Hepatocyte (in vitro differentiated cells): ENCODE measurements at regions not wholly inside any gene's neighbourhood (a gene's known extent, or its start where the extent isn't known, plus 50 kb on each side); places are given as distances from the start of the nearest gene placed in this dataset.
A peak's percentile ranks its signal among the peaks of the same experiment; 100 is the strongest.

Experiments
- DNase-seq: peaks from one replicate; pipeline ENCODE4 v3.0.0-alpha.2; 2016; ENCODE audit warnings: low spot score
- H2AFZ ChIP-seq: fragments of 200-600 bp; sonication (generic); 2 replicates; pipeline ENCODE4 v1.6.0; 2016; ENCODE audit warnings: antibody characterized with exemption, mild to moderate bottlenecking
- H3K27ac ChIP-seq: fragments of 200-600 bp; sonication (generic); 2 replicates; pipeline ENCODE4 v1.5.1; 2016; ENCODE audit warnings: mild to moderate bottlenecking
- H3K27me3 ChIP-seq: fragments of 200-600 bp; sonication (generic); 2 replicates; pipeline ENCODE4 v1.6.1; 2016
- H3K36me3 ChIP-seq: fragments of 200-600 bp; sonication (generic); replicated peaks from 2 replicates; pipeline ENCODE4 v1.5.1; 2016; ENCODE audit warnings: low read depth; ENCODE audit not compliant: insufficient read depth
- H3K4me1 ChIP-seq: fragments of 200-600 bp; sonication (generic); 2 replicates; pipeline ENCODE4 v1.5.1; 2016; ENCODE audit warnings: mild to moderate bottlenecking, moderate library complexity; ENCODE audit not compliant: insufficient read depth
- H3K4me2 ChIP-seq: fragments of 200-600 bp; sonication (generic); 2 replicates; pipeline ENCODE4 v1.6.0; 2016
- H3K4me3 ChIP-seq: fragments of 200-600 bp; sonication (generic); 2 replicates; pipeline ENCODE4 v1.5.1; 2016; ENCODE audit warnings: mild to moderate bottlenecking
- H3K79me2 ChIP-seq: fragments of 200-600 bp; sonication (generic); 2 replicates; pipeline ENCODE4 v1.6.0; 2017; ENCODE audit warnings: mild to moderate bottlenecking
- H3K9me2 ChIP-seq: fragments of 200-600 bp; sonication (generic); replicated peaks from 2 replicates; pipeline ENCODE4 v1.6.0; 2017; ENCODE audit warnings: mild to moderate bottlenecking; ENCODE audit not compliant: insufficient read depth
- H3K9me3 ChIP-seq: fragments of 200-600 bp; sonication (generic); 2 replicates; pipeline ENCODE4 v1.5.1; 2016; ENCODE audit warnings: low read depth, mild to moderate bottlenecking
- H4K20me1 ChIP-seq: fragments of 200-600 bp; sonication (generic); 2 replicates; pipeline ENCODE4 v1.6.0; 2016; ENCODE audit warnings: mild to moderate bottlenecking; ENCODE audit not compliant: insufficient read depth, poor library complexity, severe bottlenecking
- CTCF ChIP-seq: fragments of 200-600 bp; sonication (generic); IDR thresholded peaks from 2 replicates; pipeline ENCODE4 v1.5.1; 2016; ENCODE audit warnings: antibody characterized with exemption, mild to moderate bottlenecking; ENCODE audit not compliant: poor library complexity
- EZH2 ChIP-seq: fragments of 200-600 bp; sonication (generic); IDR thresholded peaks from 2 replicates; pipeline ENCODE4 v1.6.1; 2016; ENCODE audit warnings: antibody characterized with exemption, mild to moderate bottlenecking, borderline replicate concordance
- EZH2phosphoT487 ChIP-seq: fragments of 200-600 bp; sonication (generic); IDR thresholded peaks from one replicate; pipeline ENCODE4 v1.6.1; 2018; ENCODE audit warnings: antibody characterized with exemption, mild to moderate bottlenecking, low read depth, moderate library complexity; ENCODE audit not compliant: unreplicated experiment, severe bottlenecking
- WGBS: methylation state at CpG from one replicate; pipeline ENCODE4 v1.1.6; 2016; ENCODE audit warnings: low lambda C conversion rate; ENCODE audit errors: missing lambda C conversion rate; 5-methylcytosine and 5-hydroxymethylcytosine counted together

- Histone ChIP-seq H3K9me3 (no peaks in the 10 kb centered on the region), H3K4me1 (peaks cover 12% of the 10 kb centered on the region), H3K4me3 (no peak overlapping the region), H3K4me2 (no peak overlapping the region), H3K27ac (peak overlapping the region; percentile 63), H3K36me3 (no peaks in the 10 kb centered on the region), H2AFZ (no peak overlapping the region), H3K27me3 (no peaks in the 10 kb centered on the region), H4K20me1 (no peaks in the 10 kb centered on the region), H3K9me2 (no peaks in the 10 kb centered on the region), H3K79me2 (no peaks in the 10 kb centered on the region)
- WGBS: 92% methylated on average over 10 of the region's 10 CpGs
- DNase-seq: no peak
- TF ChIP-seq CTCF: no peak
- no peak for TF ChIP-seq EZH2phosphoT487
- no peak for TF ChIP-seq EZH2
These were observed 219.5 kb downstream of the HLX start for GRCh38 chr1:221098471-221099405.

GRCh38 chr1:221099747-221100595 lies 220.7 kb downstream of the HLX start:
- H3K27ac ChIP-seq: no peak overlapping the region
- no peak overlapping the region for H2AFZ ChIP-seq
- H3K27me3 ChIP-seq: no peaks in the 10 kb centered on the region
- no peaks in the 10 kb centered on the region for H3K9me2 ChIP-seq
- no peaks in the 10 kb centered on the region for H3K9me3 ChIP-seq
- WGBS: 85% methylated on average over 12 of the region's 12 CpGs
- H3K36me3 ChIP-seq: no peaks in the 10 kb centered on the region
- TF ChIP-seq EZH2phosphoT487 (no peak), EZH2 (no peak), CTCF (no peak)
- no peak overlapping the region for H3K4me3 ChIP-seq
- H3K4me1 ChIP-seq: peaks cover 9% of the 10 kb centered on the region
- DNase-seq: no peak
- H3K79me2 ChIP-seq: no peaks in the 10 kb centered on the region
- H4K20me1 ChIP-seq: no peaks in the 10 kb centered on the region
- H3K4me2 ChIP-seq: no peak overlapping the region

GRCh38 chr1:221100611-221101010 lies 221.4 kb downstream of the HLX start:
- Histone ChIP-seq H3K4me2 (no peak overlapping the region), H3K36me3 (no peaks in the 10 kb centered on the region), H3K79me2 (no peaks in the 10 kb centered on the region), H3K9me3 (no peaks in the 10 kb centered on the region), H3K4me1 (peaks cover 9% of the 10 kb centered on the region), H3K4me3 (no peak overlapping the region), H3K9me2 (no peaks in the 10 kb centered on the region), H3K27me3 (no peaks in the 10 kb centered on the region), H4K20me1 (no peaks in the 10 kb centered on the region), H3K27ac (no peak overlapping the region), H2AFZ (no peak overlapping the region)
- 53% methylated on average over 3 of the region's 3 CpGs for WGBS
- DNase-seq: peak; percentile 13
- TF ChIP-seq CTCF (no peak), EZH2phosphoT487 (no peak)
